Lung (tissue), 11 donors: ENCODE measurements at regions not wholly inside any gene's neighbourhood (a gene's known extent, or its start where the extent isn't known, plus 50 kb on each side); places are given as distances from the start of the nearest gene placed in this dataset.

ENCODE experiments used
- ATAC-seq: fragments of 200-7000 bp; cut with Tn5 transposase; one replicate; pipeline ENCODE4 v1.9.1; 2020; ENCODE audit warnings: moderate number of reproducible peaks; ENCODE audit not compliant: insufficient read depth, low FRiP score
- DNase-seq, 3 donors: peaks; one replicate each; pipeline ENCODE4 v3.0.0-alpha.2; 2013 to 2017
- H3K27ac ChIP-seq, 2 donors: one replicate each; pipeline ENCODE4 v1.5.1; 2013; ENCODE audit warnings: mild to moderate bottlenecking in 2 of 2, moderate library complexity in 2 of 2, control low read depth in 1 of 2, inconsistent platforms in 1 of 2, low read depth in 1 of 2, low read length in 1 of 2
- H3K27me3 ChIP-seq, 3 donors: one replicate each; pipeline ENCODE4 v1.5.1; 2013; ENCODE audit warnings: low read length in 2 of 3; ENCODE audit not compliant: control insufficient read depth in 3 of 3, insufficient read depth in 3 of 3
- H3K36me3 ChIP-seq, 4 donors: one replicate each; pipeline ENCODE4 v1.5.1; 2013; ENCODE audit warnings: low read length in 4 of 4, mild to moderate bottlenecking in 1 of 4, moderate library complexity in 1 of 4; ENCODE audit not compliant: control insufficient read depth in 4 of 4, insufficient read depth in 4 of 4
- H3K4me1 ChIP-seq, 5 donors: one replicate each; pipeline ENCODE4 v1.5.1; 2013; ENCODE audit warnings: low read length in 5 of 5, mild to moderate bottlenecking in 2 of 5, moderate library complexity in 1 of 5; ENCODE audit not compliant: control insufficient read depth in 5 of 5, insufficient read depth in 5 of 5
- H3K4me3 ChIP-seq: one replicate; pipeline ENCODE4 v1.5.1; 2013; ENCODE audit warnings: mild to moderate bottlenecking, control low read depth, moderate library complexity
- H3K9ac ChIP-seq, 2 donors: one replicate each; pipeline ENCODE4 v1.5.1; 2013; ENCODE audit warnings: low read length in 2 of 2, control low read depth in 1 of 2; ENCODE audit not compliant: insufficient read depth in 1 of 2
- H3K9me3 ChIP-seq, 4 donors: one replicate each; pipeline ENCODE4 v1.5.1; 2013; ENCODE audit warnings: low read length in 3 of 4, mild to moderate bottlenecking in 1 of 4, moderate library complexity in 1 of 4; ENCODE audit not compliant: control insufficient read depth in 4 of 4, insufficient read depth in 3 of 4
- WGBS, 2 donors: extraction: QIAGEN DNeasy Blood & Tissue Kit; methylation state at CpG; one replicate each; pipeline ENCODE4 v1.1.7; 2013; 5-methylcytosine and 5-hydroxymethylcytosine counted together
- TF ChIP-seq, protein P1 (sequence below): IDR thresholded peaks from 2 replicates; pipeline ENCODE4 v1.5.1; 2012; ENCODE audit warnings: mild to moderate bottlenecking; ENCODE audit errors: control extremely low read depth, extremely low read depth
- donor health status: control.
- donor health status: control.
- donor health status: Bipolar disorder and iron deficiency.
- donor health status: healthy.
- donor health status: DM: yes; HTN: yes; CAD: no.

DNA sequence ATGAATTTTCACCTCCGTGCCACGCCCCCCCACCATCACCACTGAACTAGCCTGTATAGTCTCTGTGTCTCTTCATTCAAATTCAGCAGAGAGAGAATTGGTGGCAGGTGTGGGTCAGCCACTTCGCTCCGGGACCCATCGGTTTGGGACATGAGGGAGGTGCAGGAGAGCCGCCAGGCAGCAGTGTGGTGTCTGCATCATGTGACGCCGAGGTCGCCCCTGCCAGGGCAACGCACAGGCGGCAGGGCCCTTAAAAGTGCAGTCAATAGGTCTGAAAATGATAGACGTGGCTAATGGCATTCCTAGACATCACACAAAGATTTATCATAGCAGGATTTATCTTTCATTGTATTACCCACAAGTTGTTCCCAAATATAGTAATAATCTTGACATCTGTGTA, 100.6 kb upstream of the RNF32 start:
- no peak for DNase-seq
- 86 to 89% methylated on average over 12 of the region's 12 CpGs for WGBS, 2 donors
- no peak for ATAC-seq

DNA sequence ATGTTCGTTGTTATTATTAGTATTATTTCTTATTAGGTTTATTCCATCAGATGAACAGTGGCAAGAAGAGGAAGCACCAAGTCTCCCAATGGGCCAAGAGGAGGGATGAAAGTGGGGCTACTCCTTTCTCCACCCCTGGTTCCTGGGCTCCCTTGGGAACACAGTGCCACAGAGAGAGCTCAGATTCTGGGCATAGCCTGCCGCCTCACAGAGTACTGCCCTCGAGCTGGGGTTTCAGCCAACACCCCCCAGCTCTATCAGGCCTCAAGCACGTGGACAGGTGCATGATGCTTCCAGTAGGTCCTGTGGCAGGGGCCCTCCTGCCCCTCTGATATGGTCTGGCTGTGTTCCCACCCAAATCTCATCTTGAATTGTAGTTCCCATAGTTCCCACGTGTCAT, 103.6 kb upstream of the RNF32 start:
- Histone ChIP-seq H3K9me3 (peaks cover 0 to 3% (median 0%) of the 10 kb centered on the region in 4 donors), H3K4me3 (no peak overlapping the region), H3K36me3 (no peaks in the 10 kb centered on the region), H3K9ac (no peak overlapping the region), H3K4me1 (no peaks in the 10 kb centered on the region), H3K27ac (no peak overlapping the region), H3K27me3 (no peaks in the 10 kb centered on the region)
- WGBS, 2 donors = 75 to 84% methylated on average over 5 of the region's 5 CpGs
- no peak for ATAC-seq
- TF ChIP-seq, protein P1, sequence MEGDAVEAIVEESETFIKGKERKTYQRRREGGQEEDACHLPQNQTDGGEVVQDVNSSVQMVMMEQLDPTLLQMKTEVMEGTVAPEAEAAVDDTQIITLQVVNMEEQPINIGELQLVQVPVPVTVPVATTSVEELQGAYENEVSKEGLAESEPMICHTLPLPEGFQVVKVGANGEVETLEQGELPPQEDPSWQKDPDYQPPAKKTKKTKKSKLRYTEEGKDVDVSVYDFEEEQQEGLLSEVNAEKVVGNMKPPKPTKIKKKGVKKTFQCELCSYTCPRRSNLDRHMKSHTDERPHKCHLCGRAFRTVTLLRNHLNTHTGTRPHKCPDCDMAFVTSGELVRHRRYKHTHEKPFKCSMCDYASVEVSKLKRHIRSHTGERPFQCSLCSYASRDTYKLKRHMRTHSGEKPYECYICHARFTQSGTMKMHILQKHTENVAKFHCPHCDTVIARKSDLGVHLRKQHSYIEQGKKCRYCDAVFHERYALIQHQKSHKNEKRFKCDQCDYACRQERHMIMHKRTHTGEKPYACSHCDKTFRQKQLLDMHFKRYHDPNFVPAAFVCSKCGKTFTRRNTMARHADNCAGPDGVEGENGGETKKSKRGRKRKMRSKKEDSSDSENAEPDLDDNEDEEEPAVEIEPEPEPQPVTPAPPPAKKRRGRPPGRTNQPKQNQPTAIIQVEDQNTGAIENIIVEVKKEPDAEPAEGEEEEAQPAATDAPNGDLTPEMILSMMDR = no peak
- DNase-seq = no peak

More for the DNA sequence above, 100.6 kb upstream of the RNF32 start:
- Histone ChIP-seq H3K27me3 (no peaks in the 10 kb centered on the region), H3K27ac (no peak overlapping the region), H3K9ac (no peak overlapping the region), H3K4me3 (no peak overlapping the region), H3K4me1 (no peaks in the 10 kb centered on the region), H3K9me3 (no peaks in the 10 kb centered on the region), H3K36me3 (no peaks in the 10 kb centered on the region)
- TF ChIP-seq, protein P1 = no peak

DNA sequence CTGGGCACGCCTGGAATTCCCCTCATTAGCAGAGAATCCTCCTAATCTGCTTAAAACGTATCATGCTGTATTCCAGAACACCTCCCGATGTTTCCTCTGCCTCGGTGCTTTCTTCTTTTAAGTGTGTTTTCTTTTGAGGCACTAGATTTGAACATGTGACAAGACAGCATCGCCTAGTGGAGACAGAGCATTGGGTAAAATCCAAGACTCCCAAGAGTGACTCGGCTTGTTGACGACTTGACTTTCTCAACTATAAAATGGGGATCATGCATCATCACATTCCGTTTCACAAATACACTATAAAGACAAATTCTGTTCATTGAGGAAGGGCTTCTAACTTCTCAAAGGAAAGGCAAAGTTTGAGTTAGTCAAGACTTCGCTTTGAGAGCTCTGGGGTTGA, 105.6 kb upstream of the RNF32 start:
- Histone ChIP-seq H3K4me1 (no peaks in the 10 kb centered on the region), H3K27ac (no peak overlapping the region), H3K4me3 (no peak overlapping the region), H3K27me3 (no peaks in the 10 kb centered on the region), H3K36me3 (no peaks in the 10 kb centered on the region), H3K9me3 (peaks cover 0 to 3% (median 0%) of the 10 kb centered on the region in 4 donors), H3K9ac (no peak overlapping the region)
- WGBS, 2 donors = 80 to 82% methylated on average over 9 of the region's 9 CpGs
- TF ChIP-seq, protein P1 = no peak
- DNase-seq = no peak
- no peak for ATAC-seq

DNA sequence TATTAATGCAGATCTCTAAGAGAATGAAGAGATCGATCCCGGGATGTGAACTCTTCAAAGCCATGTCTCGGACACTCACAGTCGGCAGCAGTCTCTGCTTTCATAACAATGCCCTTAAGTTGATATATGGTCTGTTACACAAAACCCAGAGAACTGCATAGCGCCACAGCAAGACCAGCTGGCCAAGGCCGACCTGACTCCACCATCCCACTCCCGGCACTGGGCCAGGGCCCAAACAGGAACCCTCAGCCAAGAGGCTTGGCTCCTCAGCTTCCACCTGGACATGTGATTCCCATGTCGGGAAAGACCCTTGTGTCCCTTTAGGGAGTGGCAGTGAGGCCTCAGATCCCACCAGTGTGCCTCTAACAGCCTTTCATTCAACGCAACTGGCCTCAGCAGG, 106.6 kb upstream of the RNF32 start:
- 91 to 95% methylated on average over 9 of the region's 9 CpGs for WGBS, 2 donors
- Histone ChIP-seq H3K4me1 (no peaks in the 10 kb centered on the region), H3K4me3 (no peak overlapping the region), H3K9ac (no peak overlapping the region), H3K27ac (no peak overlapping the region), H3K9me3 (peaks cover 0 to 3% (median 0%) of the 10 kb centered on the region in 4 donors), H3K27me3 (no peaks in the 10 kb centered on the region), H3K36me3 (no peaks in the 10 kb centered on the region)
- ATAC-seq (no peak), DNase-seq (no peak)
- TF ChIP-seq, protein P1 = no peak
